ENCODE measurements at regions not wholly inside any gene's neighbourhood (a gene's known extent, or its start where the extent isn't known, plus 50 kb on each side); places are given as distances from the start of the nearest gene placed in this dataset.

DNA sequence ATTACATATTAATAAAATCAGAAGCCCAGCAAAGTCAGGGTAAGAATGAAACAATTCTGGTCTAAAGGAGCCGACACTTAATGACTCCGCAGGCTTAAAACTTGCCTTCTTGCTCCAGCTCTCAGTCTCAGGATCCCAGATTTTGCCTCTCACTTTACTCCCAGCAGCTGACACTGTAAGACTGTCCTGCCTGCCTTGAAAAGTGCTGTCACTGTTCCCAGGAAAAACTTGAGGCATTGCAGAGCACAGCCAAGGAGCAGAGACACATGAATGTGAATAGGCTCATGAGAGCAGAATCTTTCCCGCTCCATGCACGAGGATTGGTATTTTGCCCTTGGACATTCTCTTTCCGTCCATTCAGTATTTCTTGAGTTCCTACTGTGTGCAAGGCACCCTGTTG lies 457.6 kb upstream of the ZFHX3 start:
- DNase-seq (ENCODE audit: extremely low read depth in 1 of 2, low read depth in 1 of 2): no peak

DNA sequence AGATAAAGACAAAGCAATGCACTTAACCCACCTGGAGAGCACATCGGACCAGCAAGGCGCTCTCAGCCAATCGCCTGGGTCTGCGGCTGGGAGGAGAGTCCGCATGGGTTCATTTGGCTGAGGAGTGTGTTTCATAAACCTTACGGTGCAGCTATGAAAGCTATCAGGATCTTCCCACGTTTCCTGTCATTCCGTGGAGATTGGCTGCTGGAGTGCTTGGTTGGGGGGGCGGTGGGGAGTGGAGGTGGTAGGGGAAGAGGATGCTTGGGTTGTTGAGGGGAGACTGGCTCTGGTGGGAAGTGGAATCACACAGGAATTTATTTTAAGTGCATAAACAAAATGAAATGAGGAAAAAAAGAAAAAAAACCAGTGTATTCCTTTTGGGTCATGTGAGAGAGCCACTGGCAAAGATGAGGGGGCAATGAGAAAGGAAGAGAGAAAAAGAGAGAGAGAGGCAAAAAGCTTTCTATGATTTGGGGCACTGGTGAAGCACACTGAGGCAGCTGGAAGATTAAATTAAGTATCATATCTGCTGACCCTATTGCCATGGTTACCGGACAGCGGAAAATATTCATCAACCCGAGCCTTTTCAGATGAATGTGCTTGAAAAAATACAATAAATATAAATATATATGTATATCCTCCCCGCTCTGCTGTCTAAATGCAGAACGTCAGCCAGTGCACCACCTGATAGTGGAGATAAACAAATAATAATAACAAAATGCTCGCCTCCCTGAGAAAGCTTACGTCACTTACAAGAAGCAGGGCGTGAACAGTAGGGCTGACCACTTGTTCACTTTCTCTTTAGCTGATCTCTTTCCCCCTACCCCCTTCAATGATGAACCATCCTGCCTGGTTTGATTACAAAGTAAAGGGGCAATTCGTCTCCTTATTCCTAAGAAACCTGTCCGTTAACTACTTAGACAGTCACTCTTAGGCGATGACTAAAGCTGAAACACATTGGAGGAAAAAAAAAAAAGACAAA lies 457.0 kb upstream of the ZFHX3 start:
- DNase-seq (ENCODE audit: extremely low read depth in 1 of 2, low read depth in 1 of 2): no peak

DNA sequence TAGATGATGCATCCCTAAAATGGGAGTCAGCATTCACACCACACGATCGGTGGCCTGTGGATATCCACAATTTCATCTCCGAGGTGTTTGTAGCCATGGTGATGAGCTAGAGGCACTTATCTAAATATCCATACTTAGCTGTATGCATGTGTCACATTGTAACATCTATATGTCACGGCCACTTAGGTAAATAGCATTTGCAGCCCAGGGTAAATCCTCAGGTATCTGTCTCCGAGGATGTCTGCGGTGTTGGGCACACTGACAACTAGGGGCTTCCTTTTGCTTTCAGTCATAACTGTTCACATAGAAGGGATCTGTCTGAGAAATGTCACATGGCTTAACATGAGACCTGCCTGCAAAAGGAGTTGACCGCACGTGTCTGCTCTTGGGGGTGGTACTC lies 455.2 kb upstream of the ZFHX3 start:
- no peak for DNase-seq (ENCODE audit: extremely low read depth in 1 of 2, low read depth in 1 of 2)

DNA sequence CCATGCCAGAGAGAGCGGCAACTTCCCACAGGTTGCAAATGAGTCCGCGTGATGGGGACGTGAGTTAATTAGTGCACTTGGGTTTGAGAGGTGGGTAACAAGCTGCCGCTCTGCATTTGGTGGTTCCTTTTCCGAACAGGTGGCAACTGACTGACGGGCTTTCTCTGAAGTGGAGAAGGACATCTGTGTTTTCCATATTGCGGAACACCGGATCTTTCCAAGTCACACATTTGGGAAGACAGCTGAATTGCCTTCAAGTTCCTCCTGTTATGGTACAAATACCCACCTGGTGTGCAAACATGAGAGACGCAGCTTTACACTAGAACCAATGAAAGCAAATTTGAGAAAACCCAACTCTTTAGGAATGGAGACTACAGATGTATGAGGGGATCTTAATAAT lies 451.3 kb upstream of the ZFHX3 start:
- no peak for DNase-seq (ENCODE audit: extremely low read depth in 1 of 2, low read depth in 1 of 2)

DNA sequence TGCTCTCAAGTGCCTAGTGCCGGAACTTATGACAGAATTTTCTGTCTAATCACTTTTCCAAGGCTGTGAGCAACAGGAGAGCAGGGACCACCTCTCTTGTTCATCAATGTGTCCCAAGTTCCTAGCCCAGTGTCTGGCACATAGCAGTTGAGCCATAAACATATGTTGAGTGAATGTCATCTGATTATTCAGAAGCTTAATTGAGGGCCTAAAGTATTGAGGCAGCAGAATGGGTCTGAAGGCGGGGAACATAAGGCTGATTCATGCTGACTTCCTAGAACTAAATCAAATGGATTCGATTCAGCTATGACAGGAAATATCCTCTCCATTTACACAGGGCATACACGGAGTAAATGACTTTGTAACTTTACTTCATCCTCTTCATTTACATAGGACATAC lies 438.0 kb upstream of the ZFHX3 start:
- no peak for DNase-seq (ENCODE audit: extremely low read depth in 1 of 2, low read depth in 1 of 2)

DNA sequence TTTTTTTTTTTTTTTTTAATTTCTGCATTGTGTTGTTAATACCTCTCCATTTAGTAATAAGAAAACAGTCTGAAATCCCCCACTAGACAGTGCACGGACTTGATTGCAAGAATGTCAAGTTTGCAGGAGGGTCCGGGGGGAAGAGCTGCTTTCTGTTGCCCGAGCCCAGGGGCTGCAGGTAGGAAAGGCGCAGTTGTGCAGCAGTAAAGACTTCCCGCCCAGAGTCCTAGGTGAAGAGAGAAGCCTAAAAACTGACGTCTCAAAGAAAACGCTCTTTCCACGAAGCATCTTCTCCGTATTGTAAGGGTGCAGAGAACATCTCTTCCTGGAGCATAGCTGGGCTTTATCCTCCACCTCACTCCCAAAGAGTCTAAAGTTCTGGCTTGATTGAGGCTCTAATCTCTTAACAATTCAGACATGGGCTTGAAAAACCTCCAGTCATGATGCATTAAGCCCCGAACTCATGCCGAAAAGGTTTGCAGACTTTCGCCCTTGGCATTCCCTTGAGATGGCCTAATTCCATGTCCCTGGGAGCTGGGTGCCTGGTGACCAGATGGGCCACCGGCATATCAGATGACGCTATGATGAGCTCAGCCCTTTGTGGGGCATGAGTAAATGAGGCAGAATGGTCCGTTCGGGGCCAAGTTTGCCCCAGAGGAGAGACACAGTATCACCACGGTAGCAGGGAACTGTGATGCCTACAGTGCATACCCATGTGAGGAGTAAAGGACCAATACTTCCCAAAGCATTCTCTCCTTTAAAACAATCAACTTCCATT lies 436.2 kb upstream of the ZFHX3 start:
- no peak for DNase-seq (ENCODE audit: extremely low read depth in 1 of 2, low read depth in 1 of 2)

DNA sequence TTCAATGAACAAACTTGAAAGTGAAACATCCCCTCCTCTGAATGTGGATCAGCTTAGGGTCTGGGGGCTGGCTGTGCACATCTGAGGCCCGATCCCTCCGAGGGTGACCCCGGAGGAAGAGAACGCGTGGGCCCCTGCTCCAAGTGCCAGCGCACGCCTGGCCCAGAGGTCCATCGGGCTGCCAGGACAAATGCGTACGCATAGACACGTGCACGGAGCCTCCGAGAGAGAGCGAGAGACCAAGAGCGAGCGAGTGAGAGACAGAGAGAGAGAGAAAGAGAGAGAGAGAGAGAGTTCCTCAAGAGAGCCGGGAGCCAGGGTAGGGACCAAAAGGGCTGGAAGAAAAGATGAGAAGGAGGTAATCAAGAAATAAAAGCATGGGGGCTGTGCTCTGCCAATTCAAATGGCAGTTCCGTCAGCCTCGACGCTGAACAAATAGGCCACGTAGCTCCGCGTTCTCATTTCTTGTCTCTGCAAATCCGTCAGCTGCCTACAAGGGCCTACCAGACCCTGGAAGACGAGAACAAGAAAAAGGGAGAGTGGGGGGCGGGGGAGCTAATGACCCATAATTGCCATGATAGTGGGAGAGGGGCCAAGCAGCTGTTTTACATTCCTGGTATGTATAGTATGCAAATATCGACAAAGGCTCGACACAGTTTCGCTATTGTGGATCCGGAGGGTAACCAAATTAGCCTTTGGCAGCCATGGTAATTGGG lies 435.3 kb upstream of the ZFHX3 start:
- DNase-seq (ENCODE audit: extremely low read depth in 1 of 2, low read depth in 1 of 2): no peak

DNA sequence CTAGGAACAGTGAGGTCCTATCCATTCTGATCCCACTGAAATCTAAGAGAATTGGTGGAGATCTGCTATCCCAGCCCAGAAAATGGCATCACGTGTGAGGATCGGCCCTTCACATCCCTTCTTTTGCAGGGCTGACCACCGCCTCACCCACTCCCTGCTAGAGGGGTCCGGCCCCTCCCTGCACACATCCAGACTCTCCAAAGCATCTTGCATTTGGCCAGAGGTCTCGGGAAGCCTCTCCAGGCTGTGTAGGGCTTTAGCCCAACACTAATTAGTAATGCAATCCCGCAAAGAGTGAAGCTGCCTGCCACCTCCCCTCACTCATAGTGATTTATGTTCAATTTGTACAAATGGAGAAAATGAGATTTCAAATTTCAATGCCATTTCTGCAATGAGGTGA lies 434.4 kb upstream of the ZFHX3 start:
- DNase-seq (ENCODE audit: extremely low read depth in 1 of 2, low read depth in 1 of 2): no peak

DNA sequence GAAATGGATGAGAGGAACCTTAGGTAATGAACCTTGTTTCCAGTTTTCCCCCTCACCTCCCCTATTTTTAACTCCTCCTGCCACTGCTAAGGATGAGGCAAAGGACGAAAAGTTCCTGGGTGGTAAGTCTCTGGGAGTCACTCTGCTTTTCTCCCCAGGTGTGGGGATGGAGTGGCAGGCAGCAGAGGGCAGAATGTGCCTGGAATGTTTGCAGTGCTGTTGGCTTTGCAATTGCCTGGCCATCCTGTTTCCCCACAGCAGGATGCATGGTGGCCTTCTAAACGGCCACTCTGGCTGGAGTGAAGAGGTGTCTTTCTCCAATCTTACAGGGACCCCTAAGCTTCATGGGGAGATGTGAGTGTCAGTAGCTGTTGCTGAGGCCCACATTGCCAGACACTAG lies 432.5 kb upstream of the ZFHX3 start:
- no peak for DNase-seq (ENCODE audit: extremely low read depth in 1 of 2, low read depth in 1 of 2)

DNA sequence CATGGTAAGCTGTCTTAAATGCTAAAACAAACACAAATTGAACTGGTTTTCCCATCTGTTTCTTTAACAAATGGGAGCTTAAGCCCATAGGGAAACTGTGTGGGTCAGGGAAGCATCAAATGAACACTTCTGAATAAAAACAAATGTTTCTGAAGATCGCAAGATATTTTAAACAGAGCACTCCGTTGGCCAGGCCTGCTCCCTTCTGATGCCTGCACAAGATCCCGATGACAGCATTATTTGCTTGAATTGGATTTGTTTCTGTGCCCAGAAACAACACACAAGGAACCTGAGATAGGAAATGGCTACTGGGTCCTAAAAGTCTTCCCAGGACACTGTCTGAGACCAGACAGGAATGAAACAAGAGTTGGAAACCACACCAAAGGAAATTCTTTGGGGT lies 425.8 kb upstream of the ZFHX3 start:
- DNase-seq (ENCODE audit: extremely low read depth in 1 of 2, low read depth in 1 of 2): no peak

DNA sequence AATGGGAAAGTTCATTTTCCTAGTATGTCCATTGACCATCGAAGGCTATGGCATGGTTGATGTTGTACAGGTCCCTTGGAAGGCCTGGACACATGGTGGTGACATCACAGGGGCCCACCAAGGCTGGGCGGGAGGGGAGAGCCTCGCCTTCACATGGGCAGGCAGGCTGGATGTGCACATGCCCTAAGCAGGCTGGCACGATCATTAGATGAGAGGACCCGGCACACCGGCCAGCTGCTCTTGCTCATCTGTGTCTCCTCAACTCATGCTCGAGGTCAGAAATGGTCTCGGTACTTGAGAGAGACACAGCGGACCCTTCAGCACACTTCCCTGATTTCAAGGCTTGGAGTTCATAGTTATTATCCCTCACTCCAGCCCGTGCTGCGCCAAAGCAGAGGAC lies 416.9 kb upstream of the ZFHX3 start:
- no peak for DNase-seq (ENCODE audit: extremely low read depth in 1 of 2, low read depth in 1 of 2)

DNA sequence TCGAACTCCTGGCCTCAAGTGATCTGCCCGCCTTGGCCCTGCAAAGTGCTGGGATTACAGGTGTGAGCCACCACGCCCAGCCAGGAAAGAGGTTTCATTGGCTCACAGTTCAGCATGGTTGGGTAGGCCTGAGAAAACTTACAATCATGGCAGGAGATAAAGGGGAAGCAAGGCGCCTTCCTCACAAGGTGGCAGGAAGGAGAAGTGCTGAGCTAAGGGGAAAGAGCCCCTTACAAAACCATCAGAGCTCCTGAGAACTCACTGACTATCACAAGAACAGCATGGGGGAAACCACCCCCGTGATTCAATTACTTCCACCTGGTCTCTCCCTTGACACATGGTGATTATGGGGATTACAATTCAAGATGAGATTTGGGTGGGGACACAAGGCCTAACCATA lies 411.7 kb upstream of the ZFHX3 start:
- no peak for DNase-seq (ENCODE audit: extremely low read depth in 1 of 2, low read depth in 1 of 2)

DNA sequence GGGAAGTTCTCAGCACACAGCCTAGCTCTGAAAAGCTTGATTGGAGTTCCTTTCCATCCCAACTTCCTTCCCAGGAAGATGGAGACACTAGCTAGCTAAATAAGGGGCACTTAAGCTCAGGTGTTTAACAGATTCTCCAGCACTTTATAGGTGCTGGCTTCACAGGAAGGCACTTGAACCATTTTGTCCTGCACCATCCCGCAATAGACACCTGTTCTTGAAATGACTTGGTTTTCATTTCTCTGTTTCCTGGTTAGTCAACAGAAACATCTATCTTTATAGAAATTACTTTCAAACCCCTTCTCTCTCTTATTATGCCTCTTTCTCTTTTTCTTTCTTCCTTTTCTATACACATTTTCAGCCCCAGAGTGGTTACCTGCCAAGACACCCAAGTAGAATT lies 409.9 kb upstream of the ZFHX3 start:
- DNase-seq (ENCODE audit: extremely low read depth in 1 of 2, low read depth in 1 of 2): no peak

DNA sequence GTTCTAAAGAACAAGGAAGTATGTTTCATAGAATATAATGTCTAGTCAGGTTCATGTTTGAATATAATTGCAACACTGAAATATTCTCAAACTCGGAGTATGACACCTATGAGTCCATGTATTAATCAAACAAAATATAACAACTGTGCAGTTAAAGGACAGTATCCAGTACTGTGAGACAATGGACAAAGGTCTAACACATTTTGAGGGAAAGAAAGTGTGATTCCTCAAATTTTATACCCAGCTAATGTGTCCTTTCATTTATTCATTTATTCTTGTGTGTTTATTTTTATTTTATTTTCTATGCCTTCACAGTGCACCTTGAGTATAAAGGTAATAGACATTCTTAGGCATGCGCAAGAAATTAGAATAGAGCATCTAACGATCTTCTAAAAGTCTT lies 401.0 kb upstream of the ZFHX3 start:
- DNase-seq (ENCODE audit: extremely low read depth in 1 of 2, low read depth in 1 of 2): no peak

DNA sequence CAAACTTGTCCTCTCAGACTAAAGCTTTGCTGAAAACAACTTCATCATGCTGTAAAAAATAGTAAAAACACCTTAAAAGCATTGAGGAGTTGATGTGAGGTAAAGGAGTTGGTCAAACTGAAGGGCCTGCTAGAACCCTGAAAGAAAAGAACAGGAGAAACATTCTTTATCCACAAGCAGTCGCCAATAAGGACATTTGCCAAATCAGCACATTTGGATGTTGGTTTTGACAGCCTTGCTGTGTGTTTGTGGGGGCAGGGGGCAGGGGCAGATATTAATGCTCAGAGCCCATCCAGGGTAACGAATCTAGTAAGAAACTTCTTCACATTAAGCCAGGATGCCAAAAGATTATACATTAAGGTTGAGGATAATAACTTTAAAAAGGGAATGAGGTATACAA lies 399.9 kb upstream of the ZFHX3 start:
- no peak for DNase-seq (ENCODE audit: extremely low read depth in 1 of 2, low read depth in 1 of 2)

DNA sequence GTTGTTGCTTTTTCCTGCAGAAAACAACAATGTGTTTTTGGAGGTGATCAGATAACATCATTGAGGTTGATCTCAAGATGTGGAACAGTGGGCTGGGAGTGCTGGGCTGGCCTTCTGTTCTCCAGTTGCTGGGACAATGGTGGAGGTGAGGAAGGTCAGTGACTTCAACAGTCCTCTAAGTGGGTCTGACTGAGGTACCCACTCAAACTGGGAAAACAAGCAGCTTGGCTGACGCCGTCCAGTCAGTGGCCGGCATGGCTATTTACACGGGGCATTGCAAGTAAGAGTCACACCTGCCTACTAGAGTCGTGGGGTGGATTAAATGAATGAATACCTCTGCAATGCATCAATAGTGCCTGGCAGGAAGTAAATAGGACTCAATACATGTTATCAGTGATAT lies 386.7 kb upstream of the ZFHX3 start:
- no peak for DNase-seq (ENCODE audit: extremely low read depth in 1 of 2, low read depth in 1 of 2)

DNA sequence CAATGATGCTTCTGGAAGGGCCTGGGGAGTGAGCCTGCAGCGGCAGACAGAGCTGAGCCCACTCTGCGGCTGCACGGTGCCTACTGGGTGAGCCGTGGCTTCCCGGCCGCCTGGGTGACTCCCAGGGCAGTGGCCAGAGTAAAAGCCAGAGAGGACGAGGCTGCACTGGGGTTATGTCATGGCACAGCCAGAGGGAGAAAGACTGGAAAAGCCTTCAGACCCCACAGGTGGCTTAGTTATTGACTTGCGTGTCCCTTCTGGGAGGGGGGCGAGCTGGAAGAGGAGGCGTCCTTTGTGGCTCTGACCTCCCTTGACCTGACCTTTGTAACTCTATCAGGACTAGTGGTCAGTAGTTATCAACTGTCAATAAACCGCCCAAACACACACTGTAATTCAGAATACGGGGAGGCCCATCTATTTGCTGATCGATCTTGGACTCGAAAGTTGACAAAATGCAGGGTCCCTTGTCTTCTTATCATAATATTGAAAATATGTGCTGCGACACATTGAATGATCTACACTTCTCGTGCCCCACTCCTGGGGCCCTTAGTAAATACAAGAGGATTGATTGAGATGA lies 385.9 kb upstream of the ZFHX3 start:
- no peak for DNase-seq (ENCODE audit: extremely low read depth in 1 of 2, low read depth in 1 of 2)

DNA sequence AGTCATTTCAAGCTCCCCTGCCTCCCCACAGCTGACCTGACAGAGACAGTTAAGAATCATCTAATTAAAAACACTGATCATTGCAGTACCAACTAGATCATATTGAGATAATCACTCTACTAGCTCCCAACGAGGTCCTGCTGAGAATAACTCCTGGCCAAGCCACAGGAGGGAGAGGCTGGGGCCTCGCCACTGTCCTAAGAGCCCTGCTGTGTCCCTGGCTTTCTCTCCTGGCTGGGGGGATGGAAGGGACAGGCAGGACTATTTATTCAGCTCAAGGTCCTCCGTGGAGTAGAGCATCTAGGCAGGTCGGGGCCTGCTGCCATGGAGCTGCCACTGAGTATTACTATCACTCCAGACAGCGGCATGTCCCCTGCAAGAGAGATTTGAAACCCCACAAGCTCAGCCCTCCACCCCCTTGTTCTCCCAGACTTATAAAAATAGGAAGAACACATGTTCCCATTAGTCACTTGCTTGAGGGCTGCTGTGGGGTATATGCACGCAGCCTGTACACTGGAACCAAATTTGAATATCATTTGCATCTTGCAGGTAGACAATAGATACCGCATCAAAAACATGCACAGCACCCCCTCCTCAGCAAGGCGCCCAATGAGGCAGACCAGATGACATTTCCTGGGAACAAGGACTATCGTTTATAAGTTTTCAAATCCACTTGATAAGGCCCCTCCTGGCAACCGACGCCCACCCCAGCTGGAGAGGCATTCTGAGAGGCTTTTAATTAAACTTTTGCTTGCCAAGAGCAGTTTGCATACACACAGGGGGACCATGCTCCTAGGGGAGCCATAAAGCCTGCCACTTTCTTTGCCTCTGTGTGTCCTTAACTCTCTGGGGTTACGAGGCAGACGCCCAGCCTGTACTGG lies 385.2 kb upstream of the ZFHX3 start:
- DNase-seq (ENCODE audit: extremely low read depth in 1 of 2, low read depth in 1 of 2): no peak

DNA sequence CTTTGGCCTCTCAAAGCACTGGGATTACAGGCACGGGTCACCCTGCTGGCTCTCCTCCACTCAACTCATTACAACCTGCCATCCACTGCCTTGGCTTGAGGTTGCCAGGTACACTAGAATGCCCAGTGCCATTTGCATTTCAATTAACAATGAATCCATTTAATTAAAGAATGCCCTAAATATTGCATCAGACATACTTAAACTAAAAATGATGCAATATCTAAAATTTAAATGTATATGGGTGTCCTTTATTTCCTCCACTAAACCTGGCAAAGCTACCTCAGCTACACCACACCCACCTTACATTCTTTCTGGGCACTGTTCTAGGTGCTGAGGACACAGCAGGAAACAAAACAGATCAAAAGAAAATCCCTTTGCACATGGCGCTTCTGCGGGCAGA lies 382.2 kb upstream of the ZFHX3 start:
- no peak for DNase-seq (ENCODE audit: extremely low read depth in 1 of 2, low read depth in 1 of 2)

DNA sequence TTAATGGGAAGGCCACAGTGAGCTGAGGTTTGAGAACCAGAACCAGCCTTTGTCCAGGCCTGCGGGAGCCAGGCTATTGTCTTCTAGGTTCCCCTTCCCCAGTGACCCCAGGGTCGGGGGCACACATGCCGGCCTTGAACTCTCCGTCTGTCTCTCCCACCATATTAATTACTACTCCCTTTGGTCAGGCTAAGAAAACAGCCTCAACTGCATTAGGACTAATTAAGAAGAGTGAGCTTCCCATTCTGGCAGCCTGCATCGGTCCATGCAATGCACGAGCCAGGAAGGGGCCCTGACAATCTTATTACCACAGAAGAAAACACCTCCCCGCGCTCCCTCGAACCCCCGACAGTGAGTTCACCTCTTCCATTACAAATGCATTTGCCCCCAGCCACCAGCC lies 380.2 kb upstream of the ZFHX3 start:
- DNase-seq (ENCODE audit: extremely low read depth in 1 of 2, low read depth in 1 of 2): no peak
